T-helper 2 cell treated with Interferon-gamma antibody and Interleukin-4, amounts not matched to agents 100 ng/mL and 5 ng/mL, for 36 hours (primary cell): ENCODE measurements at regions not wholly inside any gene's neighbourhood (a gene's known extent, or its start where the extent isn't known, plus 50 kb on each side); places are given as distances from the start of the nearest gene placed in this dataset.
"Not testable (repeated sequence)": the region's sequence is repeated elsewhere in the genome, so short reads cannot be mapped to it uniquely, and the experiment has no call there.

ENCODE experiments used
- intact Hi-C: fragments of 100-400 bp; cut with micrococcal nuclease; formaldehyde crosslinking; loops from one replicate; pipeline ENCODE4 v1.15.1; 2023

DNA sequence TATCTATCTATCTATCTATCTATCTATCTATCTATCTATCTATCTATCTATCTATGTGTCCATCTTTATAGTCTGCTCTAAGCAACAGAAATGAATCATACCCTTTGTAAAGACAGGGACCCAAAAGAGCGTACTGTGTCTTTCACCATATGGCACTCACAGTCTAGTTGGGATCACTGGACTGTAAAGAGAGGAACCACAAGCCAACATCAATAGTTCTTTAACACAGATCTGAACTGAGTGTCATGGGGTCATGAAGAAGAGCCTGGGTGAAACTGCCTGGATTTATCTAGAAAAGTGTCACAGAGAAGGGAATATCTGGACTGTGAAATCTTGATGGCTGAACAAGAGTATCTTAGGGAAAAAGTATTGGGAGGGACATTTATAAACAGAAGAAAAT, 619.1 kb upstream of the SOX9 start:
- intact Hi-C loops = no loop called here

DNA sequence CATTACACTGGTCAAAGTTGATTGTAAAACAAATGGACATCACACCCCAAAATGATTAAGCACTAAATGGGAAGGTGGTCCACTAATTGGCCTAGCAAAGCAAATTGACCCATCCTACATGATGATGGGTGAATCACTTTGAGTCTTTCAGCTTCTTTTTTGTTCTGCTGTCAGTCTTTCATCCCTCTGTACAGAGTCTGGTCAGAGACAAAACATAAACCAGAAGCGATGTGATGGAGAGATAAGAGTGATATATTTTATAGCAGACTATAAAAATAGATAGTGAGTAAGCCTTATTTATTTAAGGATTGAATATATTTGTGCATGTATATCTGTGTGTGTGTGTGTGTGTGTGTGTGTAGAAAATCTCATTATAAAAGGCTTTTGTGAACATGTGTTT, 618.4 kb upstream of the SOX9 start:
- intact Hi-C loops = no loop called here

DNA sequence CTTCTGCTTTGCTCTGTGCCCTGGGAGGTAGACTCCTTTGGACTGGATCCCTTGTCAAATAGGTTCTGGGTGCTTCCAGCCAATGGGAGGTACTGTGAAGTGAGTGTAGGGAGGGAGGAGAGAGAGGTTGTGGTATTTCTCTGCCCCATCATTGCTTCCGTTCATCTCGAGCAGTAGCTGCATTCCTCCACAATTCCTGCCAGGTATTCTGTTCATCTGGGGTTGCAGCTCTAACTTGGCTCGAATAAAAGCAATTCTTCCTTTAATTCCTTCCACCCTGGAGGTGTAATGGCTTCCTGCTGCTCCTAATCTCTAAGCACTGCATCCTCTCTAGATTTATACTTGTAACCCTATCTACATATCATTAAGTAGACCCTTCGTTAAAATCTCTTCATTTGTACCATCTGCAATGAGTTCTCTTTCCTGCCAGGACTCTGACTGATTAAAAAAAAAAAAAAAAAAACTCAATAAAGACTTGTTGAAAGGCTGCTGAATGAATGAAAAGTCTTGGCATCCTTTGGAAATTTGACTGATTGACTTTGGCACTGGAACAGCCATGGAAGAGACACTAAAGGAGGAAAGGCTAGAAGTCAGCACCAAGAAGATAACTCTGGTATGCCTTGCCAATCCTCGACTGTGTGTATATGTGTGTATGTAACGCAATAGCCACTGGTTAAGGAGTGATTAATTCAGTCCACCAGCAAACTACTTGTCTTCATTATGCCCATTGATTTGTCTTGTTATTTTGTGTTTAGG, 616.9 kb upstream of the SOX9 start:
- intact Hi-C loops = no loop called here

DNA sequence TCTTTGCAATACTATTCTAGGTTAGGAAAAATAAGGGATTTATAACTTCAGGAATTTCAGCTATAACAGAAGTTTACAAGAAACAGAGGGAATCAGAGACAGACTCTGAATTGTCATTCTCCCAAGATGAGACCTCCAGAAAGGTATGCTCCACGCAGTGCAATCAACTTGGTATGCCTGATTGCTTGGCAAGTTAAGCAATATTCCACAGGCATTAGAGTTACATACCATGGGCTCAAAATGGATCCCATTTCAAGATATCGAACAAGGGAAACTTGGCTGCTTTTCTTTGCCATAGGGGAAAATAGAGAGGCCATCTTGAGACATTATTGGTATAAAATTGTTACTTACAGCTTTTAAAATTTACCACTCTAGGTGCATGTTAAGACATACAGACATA, 615.6 kb upstream of the SOX9 start:
- intact Hi-C loops = no loop called here

DNA sequence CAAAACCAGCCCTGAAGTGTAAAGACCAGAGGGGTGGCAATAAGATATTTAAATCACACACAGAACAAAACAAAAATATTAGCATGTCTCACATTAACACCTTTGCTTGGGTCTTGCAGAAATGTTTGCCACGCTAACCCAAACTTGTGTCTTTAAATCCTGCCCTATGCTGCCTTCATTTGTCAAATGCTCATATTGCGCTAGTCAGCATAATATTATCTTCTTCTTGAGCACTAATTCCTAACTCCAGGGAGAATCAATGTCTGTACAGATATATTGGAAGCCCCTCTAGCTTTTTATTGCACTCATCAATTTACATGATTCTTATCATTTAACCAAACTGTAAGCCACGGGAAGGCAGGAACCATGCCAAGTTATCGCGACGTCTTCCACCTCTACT, 614.8 kb upstream of the SOX9 start:
- intact Hi-C loops = no loop called here

DNA sequence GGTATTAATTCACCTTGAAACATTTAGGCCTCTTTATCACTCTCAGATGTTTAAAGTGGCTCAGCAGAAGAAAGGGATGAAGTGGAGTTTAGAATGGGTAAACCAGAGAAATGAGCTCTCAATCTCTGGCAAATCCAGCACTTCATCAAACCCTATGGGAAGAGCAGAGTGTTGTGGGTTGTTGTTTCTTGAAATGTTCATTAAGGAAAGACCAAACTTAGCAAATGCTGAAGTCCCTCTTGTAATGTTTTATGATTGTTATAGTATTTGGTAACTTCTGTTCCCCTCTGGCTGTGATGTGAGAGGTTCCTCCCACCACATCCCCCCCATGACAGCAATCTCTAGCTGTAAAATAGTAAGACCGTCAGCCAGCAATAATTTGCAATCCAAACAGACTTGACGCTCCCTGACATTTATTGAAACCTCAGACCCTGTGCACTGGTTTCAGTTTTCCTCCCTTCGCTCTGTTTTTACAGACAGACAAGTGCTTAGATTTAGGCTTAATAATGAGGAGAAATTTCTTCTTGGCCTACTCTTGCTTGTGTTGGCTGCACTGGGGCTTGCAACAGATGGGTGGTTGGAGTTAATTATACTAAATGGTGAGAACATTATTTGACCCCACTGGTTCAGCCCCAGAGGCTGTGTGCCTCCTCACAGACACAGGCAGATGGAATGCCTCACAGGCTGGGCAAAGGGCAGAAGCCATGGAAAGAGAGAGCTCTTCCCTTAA, 609.4 kb upstream of the SOX9 start:
- intact Hi-C loops = no loop called here

DNA sequence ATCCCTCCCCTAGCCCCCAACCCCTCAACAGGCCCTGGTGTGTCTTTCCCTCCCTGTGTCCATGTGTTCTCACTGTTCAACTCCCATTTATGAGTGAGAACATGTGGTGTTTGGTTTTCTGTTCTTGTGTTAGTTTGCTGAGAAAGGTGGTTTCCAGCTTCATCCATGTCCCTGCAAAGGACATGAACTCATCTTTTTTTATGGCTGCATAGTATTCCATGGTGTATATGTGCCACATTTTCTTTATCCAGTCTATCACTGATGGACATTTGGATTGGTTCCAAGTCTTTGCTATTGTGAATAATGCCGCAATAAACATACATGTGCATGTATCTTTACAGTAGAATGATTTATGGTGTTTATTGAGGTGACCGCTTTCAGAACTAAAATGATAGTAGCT, 607.1 kb upstream of the SOX9 start:
- intact Hi-C loops = not testable (repeated sequence)

DNA sequence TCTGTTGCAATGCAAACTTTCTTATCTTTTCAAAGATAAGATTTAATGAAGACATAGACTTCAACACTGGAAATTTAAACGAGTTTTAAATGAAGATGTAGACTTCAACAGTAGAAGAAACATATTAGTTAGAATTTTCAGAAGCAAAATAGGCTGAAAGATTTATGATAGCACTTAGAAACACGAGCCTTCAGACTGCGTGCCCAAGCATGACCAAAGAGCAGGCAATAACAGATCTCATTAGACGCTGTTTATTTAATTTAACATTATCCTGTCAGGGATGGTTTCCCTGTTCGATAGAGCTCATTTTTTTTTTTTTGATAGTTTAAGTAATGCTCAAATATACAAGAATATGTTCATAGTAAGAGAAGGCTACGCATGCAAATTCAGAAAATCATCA, 604.7 kb upstream of the SOX9 start:
- intact Hi-C loops = no loop called here

DNA sequence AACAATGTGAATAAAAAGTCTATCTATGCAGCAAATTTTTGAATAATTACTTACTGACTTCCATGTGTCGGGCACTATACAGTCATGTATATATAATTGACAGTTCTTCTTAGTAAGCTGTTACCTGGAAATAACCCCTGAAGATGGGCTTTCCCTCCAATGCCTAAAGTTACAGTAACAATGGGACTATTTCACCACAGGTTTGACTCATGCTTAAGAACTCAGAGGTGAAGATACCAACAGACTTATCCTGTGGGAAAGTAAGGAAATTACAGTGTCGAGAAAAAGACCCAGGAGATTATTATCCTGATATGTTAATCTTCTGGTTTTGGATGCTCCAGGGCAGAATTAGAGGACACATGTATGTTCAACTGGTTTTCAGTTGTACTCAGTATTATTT, 601.5 kb upstream of the SOX9 start:
- intact Hi-C loops = no loop called here

DNA sequence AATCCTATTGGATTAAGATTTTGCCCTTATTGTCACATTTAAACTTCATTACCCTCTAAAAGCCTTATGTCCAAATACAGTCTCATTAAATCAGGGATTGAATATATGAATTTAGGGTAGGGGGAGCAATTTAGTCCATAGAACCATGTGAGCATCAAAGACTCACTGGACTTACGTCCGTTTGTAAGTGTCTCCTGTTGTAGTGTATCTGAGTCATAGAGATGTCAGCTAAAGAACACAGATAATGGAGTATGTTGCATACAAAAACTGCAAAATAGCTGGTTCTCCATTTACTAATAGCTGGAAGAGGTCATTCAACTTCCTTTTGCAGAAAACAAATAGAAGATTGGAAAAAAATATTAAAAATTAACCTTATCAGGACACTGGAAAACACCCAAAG, 599.1 kb upstream of the SOX9 start:
- intact Hi-C loops = no loop called here

DNA sequence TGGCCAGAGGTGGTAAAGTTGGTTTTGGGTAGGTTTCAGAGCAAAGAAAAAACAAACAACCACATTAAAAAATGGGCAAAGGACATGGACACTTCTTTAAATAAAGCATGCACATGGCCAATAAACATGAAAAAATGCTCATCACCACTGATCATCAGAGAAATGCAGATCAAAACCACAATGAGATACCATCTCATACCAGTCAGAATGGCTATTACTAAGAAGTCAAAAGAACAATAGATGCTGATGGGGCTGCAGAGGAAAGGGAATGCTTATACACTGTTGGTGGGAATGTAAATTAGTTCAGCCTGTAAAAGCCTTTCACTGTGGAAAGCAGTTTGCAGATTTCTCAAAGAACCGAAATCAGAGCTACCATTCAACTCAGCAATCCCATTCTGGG, 598.4 kb upstream of the SOX9 start:
- intact Hi-C loops = no loop called here

DNA sequence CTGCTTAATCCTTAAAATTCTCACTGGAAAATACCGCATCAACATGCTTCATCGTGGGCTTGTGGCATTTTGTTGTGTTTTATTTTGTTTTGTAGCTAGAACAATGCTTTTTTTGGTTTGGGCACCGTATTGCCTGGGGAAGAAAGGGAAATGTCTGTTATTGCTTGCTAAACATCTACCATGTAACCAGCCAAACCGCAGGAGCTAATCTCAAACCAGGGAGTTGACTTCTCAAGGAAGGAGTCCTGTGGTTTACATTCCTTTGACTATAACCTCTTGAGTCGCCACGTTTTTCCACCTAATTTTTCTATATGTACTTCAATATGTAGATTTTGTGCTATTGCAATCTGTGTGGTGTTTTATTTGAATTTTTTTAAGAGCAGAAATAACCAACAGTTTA, 593.5 kb upstream of the SOX9 start:
- intact Hi-C loops = no loop called here

DNA sequence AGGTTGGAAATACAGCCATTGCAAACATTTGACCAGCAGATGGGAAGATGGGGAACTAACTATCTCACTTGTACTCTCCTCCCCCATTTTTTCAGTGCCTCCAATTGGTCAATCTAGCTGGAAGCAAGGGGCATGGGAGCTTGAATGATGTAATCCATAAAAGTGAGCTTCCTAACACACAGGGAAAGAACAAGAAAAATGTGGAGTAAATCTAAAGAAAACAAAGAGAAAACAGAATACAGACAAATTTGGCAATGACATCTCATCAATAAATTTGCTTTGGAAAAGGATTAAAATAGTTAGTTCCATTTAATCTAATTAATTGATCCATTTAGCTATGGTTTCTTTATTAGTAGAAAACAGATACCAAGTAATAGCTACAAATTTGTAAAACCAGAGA, 592.6 kb upstream of the SOX9 start:
- intact Hi-C loops = no loop called here

DNA sequence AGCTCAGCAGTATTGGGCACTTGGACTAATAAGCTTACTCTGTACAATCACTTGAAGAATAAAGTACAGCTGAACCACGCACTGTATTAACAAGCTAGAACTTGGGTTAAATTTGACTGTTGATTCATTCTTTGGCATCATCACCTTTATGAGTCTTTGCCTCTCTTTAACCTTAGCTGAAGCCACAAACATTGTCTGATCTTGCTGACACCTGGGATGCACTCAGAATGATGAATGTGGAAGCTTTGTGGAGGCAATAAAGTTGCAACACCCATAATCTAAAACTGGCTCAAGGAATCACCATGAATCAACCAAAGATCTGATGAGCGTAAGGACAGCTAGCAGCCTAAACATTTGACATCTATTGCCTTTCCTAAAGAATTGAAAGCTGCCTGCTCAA, 590.6 kb upstream of the SOX9 start:
- intact Hi-C loops = no loop called here

DNA sequence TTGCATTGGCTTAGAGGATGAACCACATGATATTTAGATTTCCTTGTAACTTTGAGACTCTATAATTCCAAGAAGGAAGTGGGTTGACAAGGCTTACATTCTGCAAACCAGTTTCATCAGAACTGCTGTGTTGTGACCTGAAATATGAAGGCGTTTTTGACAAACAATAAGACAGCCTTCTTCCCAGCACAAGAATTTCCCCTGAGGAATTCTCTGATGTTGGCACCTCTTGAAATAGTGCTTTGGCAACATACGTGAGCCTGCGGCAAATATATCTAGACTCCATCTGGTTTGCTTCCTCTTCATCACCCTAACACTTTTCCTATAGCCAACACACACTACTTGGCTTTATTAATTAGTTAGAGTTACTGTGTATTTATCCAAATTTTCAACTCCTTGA, 585.5 kb upstream of the SOX9 start:
- intact Hi-C loops = no loop called here

DNA sequence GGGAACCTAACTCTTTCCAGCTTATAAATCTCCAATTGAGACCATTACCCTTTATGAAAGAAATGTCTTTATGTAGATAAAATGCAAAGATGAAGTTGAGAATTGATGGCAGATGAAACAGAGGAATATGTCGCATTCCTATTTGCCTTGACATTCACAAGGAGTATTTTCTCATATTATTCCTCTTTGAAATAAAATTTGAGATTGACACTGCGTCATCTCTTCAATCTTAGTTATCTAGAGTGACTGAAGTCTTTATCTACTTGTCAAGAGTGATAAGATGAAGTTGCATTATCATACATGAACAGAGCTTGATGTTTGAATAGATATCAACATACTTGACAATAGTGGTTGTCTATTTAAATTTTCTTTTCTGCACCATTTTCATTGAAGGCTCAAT, 574.4 kb upstream of the SOX9 start:
- intact Hi-C loops = no loop called here

DNA sequence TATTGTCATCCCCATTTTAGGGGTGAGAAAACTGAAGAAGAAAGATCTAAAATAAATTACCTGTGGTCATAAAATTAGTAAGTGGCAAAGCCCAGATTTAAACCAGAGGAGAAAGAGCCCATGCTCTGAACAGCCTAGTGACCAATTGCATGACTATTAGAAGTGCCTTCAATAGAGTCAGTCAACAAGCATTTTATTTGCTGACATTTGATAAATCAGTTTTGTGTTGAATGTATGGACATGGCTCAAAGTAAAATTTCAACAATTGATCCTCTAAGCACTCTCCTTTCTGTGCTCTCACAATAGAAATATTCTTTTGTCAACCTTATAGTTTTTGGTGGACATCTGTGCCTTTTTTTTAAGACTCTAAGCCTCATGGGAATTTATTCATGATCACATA, 572.9 kb upstream of the SOX9 start:
- intact Hi-C loops = no loop called here

DNA sequence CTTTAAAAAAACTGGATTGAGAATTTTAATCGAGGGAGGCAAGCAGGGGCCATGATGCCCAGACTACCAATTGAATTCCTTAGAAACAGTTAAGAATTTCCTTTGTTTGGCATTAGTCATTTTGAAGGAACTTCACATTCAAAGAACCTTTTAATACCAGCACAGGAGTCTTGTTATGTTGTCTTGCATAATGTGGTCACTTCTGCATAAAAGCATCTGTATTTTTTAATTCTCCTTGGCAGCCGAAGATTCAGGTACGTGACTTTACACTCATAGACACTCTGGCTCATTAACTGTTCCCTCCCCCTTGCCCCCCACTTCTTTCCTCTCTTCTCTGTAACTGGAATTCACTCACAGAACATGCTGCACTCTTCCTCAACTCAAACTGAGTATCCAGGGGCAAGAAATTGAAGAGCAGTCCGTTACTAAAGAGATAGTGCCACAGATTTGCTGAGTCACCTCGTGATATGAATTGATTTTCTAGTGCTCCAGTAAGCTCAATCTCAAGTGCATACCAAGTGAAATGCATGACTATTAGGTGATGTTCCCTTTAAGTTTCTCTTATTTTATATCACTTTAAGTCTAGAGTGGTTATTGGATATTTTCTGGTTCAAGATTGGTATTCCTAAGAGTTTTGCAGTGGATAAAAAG, 572.2 kb upstream of the SOX9 start:
- intact Hi-C loops = no loop called here

DNA sequence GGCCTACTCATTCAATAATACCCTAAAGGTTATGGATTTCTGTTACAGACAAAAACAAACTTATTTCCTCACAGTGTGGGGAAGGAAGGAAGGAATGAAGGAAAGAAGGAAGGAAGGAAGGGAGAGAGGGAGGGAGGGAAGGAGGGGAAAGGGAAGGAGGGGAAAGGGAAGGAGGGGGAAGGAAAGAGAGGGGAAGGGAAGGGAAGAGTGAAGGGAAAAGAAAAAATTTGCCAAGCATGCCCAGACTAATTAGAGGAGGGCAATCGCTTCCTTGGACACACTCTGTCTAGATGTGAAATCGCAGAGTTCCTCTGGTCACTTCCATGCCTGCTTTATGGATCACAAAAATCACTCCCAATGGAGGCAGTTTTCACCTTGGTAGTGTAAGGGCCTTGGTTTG, 570.1 kb upstream of the SOX9 start:
- intact Hi-C loops = no loop called here

DNA sequence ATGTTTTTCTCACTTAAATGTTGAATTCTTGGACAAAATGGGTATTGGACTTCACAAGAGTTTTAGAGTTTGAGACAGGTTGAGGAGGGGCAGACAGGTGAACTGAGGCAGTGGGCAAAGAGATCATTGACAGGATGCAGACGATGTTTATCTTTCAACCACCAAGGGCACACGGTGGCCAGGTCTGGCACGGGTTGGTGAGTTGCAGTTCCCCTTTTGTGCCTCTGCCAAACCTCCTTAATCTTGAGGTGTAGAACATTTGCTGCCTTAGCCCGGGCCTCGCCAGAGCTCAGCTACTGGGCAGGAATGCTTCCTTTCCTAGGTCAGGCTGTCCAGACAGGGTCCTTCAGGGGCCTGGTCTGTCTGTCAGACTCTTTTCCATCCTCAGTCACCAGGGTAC, 567.4 kb upstream of the SOX9 start:
- intact Hi-C loops = no loop called here

DNA sequence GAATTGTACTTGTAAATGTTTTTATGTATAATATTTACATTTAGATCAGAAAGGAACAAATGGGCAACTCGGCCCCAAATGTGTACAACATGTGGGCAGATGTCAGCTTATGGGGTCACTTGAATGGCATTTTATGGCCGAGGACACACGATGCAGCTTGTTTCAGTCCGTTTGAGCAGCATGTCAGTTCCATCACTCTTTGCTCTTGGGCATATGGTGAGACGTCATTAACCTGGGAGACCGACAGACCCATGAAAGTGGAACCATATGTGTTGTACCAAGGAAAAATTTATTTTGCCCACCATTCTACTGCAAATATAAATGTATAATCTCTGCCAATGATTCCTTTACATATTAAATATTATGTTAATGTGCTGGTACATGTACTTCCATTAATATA, 561.9 kb upstream of the SOX9 start:
- intact Hi-C loops = no loop called here

DNA sequence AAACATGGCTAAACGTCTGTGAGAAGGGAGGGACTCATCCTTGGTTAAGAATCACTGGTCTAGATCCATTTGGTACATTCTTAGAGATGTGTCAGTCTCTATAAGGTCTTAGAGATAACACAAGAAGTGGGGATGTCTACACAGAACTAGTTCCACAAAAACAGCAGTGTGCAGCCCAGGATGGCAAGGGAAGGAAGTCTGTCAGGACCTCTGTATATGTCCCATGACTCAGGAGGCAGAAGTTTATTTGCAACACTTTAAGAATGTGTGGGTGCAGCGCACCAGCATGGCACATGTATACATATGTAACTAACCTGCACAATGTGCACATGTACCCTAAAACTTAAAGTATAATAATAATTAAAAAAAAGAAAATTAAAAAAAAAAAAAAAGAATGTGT, 548.5 kb upstream of the SOX9 start:
- intact Hi-C loops = no loop called here

DNA sequence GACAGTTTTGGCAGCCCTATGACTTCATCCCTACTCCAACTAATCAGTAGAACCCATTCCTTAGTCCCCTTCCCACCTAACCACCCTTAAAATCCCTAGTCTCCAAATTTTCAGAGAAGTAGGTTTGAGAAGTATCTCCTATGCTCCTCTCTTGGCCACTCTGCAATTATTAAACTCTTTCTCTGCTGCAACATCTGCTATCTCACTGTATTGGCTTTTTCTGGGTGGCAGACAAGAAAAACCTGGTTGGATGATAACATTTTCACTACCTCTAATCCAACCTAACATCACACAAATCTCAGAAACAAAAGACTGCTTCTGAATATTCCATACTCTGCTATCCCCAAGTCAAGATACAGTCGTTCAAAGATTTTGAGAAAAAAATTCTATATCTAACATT, 542.4 kb upstream of the SOX9 start:
- intact Hi-C loops = no loop called here
